Sciatic nerve (tissue), 2 donors: ENCODE measurements at regions not wholly inside any gene's neighbourhood (a gene's known extent, or its start where the extent isn't known, plus 50 kb on each side); places are given as distances from the start of the nearest gene placed in this dataset.
A peak's percentile ranks its signal among the peaks of the same experiment; 100 is the strongest.
"Not testable (repeated sequence)": the region's sequence is repeated elsewhere in the genome, so short reads cannot be mapped to it uniquely, and the experiment has no call there.

ENCODE experiments used
- ATAC-seq: fragments of 200-7000 bp; cut with Tn5 transposase; one replicate; pipeline ENCODE4 v1.9.1; 2020; ENCODE audit warnings: mild to moderate bottlenecking, moderate library complexity
- DNase-seq: peaks from one replicate; pipeline ENCODE4 v3.0.0-alpha.2; 2020; ENCODE audit warnings: low spot score
- intact Hi-C: fragments of 100-400 bp; cut with DNase I; formaldehyde crosslinking; loops from one replicate; pipeline ENCODE4 v1.14.2; 2022
- donor health status: DM: no; HTN: no; CAD: no.
- donor health status: DM: no; HTN: no; CAD: no.

GRCh38 chr9:79433703-79434102, 138.1 kb upstream of the TLE4 start:
- intact Hi-C loops, result no loop called here
- DNase-seq (no peak), ATAC-seq (no peak)

- ATAC-seq, DNase-seq, intact Hi-C loops: not testable (repeated sequence)
Measured at GRCh38 chr9:79439221-79439620, 132.5 kb upstream of the TLE4 start.

- intact Hi-C loops, result no loop called here
- no peak for DNase-seq
Measured at GRCh38 chr9:79446523-79447307, 125.0 kb upstream of the TLE4 start.

GRCh38 chr9:79447308-79447605, 124.5 kb upstream of the TLE4 start:
- intact Hi-C loops, result no loop called here
- ATAC-seq, result no peak

More at GRCh38 chr9:79446523-79447307, 125.0 kb upstream of the TLE4 start:
- no peak for ATAC-seq

GRCh38 chr9:79447762-79448161, 124.0 kb upstream of the TLE4 start:
- ATAC-seq (no peak), DNase-seq (no peak)
- intact Hi-C loops, result no loop called here

More at GRCh38 chr9:79447308-79447605, 124.5 kb upstream of the TLE4 start:
- DNase-seq, result no peak

GRCh38 chr9:79452265-79452664, 119.5 kb upstream of the TLE4 start:
- no peak for ATAC-seq
- intact Hi-C loops, result no loop called here
- DNase-seq, result no peak

GRCh38 chr9:79461712-79462111, 110.1 kb upstream of the TLE4 start:
- DNase-seq (no peak), ATAC-seq (no peak)
- intact Hi-C loops, result no loop called here

GRCh38 chr9:79465156-79465555, 106.6 kb upstream of the TLE4 start:
- ATAC-seq (no peak), DNase-seq (no peak)
- intact Hi-C loops, result no loop called here

GRCh38 chr9:79469164-79469563, 102.6 kb upstream of the TLE4 start:
- DNase-seq, result no peak
- no peak for ATAC-seq
- intact Hi-C loops, result no loop called here

GRCh38 chr9:79470954-79471353, 100.8 kb upstream of the TLE4 start:
- intact Hi-C loops, result no loop called here
- no peak for ATAC-seq
- no peak for DNase-seq

GRCh38 chr9:79471580-79472543, 99.9 kb upstream of the TLE4 start:
- peak; percentile 87 for DNase-seq
- ATAC-seq, result peak; percentile 94
- intact Hi-C loops, result no loop called here

- ATAC-seq, result no peak
- intact Hi-C loops, result no loop called here
- no peak for DNase-seq
Measured at GRCh38 chr9:79473704-79474103, 98.1 kb upstream of the TLE4 start.

GRCh38 chr9:79477241-79477840, 94.4 kb upstream of the TLE4 start:
- ATAC-seq, result no peak
- intact Hi-C loops, result no loop called here
- no peak for DNase-seq

GRCh38 chr9:79477955-79478771, 93.6 kb upstream of the TLE4 start:
- intact Hi-C loops, result no loop called here
- ATAC-seq (peak; percentile 68), DNase-seq (no peak)

GRCh38 chr9:79480639-79481038, 91.1 kb upstream of the TLE4 start:
- intact Hi-C loops, result no loop called here
- DNase-seq (no peak), ATAC-seq (no peak)

GRCh38 chr9:79481846-79482477, 89.8 kb upstream of the TLE4 start:
- no peak for DNase-seq
- ATAC-seq, result peak; percentile 36
- intact Hi-C loops, result no loop called here

- no peak for DNase-seq
- ATAC-seq, result no peak
- intact Hi-C loops, result no loop called here
Measured at GRCh38 chr9:79485258-79485657, 86.5 kb upstream of the TLE4 start.

GRCh38 chr9:79489261-79490000, 82.3 kb upstream of the TLE4 start:
- intact Hi-C loops, result no loop called here
- peak; percentile 56 for DNase-seq
- ATAC-seq, result peak; percentile 96
